ENCODE measurements at regions not wholly inside any gene's neighbourhood (a gene's known extent, or its start where the extent isn't known, plus 50 kb on each side); places are given as distances from the start of the nearest gene placed in this dataset.

DNA sequence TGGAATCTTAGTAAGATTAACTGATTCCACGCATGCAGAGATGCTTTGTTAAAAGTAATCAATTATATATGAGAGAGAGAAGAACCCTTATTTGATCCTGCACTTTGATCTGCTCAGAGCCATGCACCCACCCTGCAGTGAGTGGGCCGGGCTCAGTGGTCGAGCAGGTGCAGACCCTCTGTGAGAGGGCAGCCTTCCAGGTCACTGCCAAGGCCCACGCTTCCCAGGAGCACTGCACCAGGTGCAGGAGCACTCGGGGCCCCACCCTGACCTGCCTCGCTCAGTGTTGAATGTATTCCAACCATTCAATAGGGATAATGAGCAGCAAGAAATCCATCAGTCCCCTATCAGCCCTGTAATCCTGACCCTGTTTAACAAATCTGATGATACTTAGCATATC is 126.9 kb downstream of the TMEM200C start:
- Histone ChIP-seq H3K4me3 (ENCODE audit: low read length) (no peak overlapping the region), H3K27ac (ENCODE audit: low read depth, low read length) (no peak overlapping the region), H3K4me1 (ENCODE audit: control insufficient read depth, low read length) (no peaks in the 10 kb centered on the region), H3K79me2 (ENCODE audit: control insufficient read depth, low read length) (no peaks in the 10 kb centered on the region), H3F3A (ENCODE audit: control insufficient read depth, insufficient read depth) (no peaks in the 10 kb centered on the region), H3K9me3 (ENCODE audit: control insufficient read depth, insufficient read depth, low read length) (no peaks in the 10 kb centered on the region), H3K4me2 (ENCODE audit: low read length) (no peak overlapping the region), H4K20me1 (ENCODE audit: control insufficient read depth, insufficient read depth, low read depth, low read length) (no peaks in the 10 kb centered on the region), H3K9me2 (replicated peaks; ENCODE audit: control insufficient read depth, low read length) (no peaks in the 10 kb centered on the region), H3K36me3 (ENCODE audit: control insufficient read depth, low read length) (no peaks in the 10 kb centered on the region), H3K27me3 (ENCODE audit: control insufficient read depth, low read length) (no peaks in the 10 kb centered on the region)
- TF ChIP-seq EZH2phosphoT487 (IDR thresholded peaks at IDR 0.05; ENCODE audit: borderline replicate concordance, low read length): no peak
- no peak for TF ChIP-seq CTCF (IDR thresholded peaks at IDR 0.05; ENCODE audit: low read depth, low read length, poor library complexity, severe bottlenecking)

DNA sequence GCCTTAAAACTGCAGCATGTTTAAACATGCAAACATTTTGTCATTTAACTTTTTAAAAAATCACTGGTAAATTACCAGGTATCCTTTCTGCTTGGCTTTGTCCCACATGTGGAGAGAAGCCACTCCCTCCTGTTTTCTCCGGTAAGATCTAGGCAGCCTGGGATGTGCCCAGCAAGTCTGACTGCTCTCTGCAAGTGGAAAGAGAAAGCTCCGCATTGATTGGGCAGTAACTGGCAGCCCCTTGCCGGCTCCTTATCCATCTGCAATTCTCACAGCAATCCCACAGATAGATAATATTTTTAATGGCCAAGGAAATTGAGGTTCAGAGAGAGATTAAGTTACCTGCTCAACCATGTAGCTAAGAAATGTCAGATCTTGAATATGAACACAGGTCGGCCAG is 136.1 kb downstream of the TMEM200C start:
- Histone ChIP-seq H3K4me1 (ENCODE audit: control insufficient read depth, low read length) (no peaks in the 10 kb centered on the region), H3K9me3 (ENCODE audit: control insufficient read depth, insufficient read depth, low read length) (no peaks in the 10 kb centered on the region), H3K4me2 (ENCODE audit: low read length) (no peak overlapping the region), H3K79me2 (ENCODE audit: control insufficient read depth, low read length) (no peaks in the 10 kb centered on the region), H3K27ac (ENCODE audit: low read depth, low read length) (no peak overlapping the region), H3K9me2 (replicated peaks; ENCODE audit: control insufficient read depth, low read length) (no peaks in the 10 kb centered on the region), H3K4me3 (ENCODE audit: low read length) (no peak overlapping the region), H3K27me3 (ENCODE audit: control insufficient read depth, low read length) (no peaks in the 10 kb centered on the region), H3K36me3 (ENCODE audit: control insufficient read depth, low read length) (no peaks in the 10 kb centered on the region), H3F3A (ENCODE audit: control insufficient read depth, insufficient read depth) (no peaks in the 10 kb centered on the region), H4K20me1 (ENCODE audit: control insufficient read depth, insufficient read depth, low read depth, low read length) (no peaks in the 10 kb centered on the region)
- no peak for TF ChIP-seq CTCF (IDR thresholded peaks at IDR 0.05; ENCODE audit: low read depth, low read length, poor library complexity, severe bottlenecking)
- TF ChIP-seq EZH2phosphoT487 (IDR thresholded peaks at IDR 0.05; ENCODE audit: borderline replicate concordance, low read length): no peak

DNA sequence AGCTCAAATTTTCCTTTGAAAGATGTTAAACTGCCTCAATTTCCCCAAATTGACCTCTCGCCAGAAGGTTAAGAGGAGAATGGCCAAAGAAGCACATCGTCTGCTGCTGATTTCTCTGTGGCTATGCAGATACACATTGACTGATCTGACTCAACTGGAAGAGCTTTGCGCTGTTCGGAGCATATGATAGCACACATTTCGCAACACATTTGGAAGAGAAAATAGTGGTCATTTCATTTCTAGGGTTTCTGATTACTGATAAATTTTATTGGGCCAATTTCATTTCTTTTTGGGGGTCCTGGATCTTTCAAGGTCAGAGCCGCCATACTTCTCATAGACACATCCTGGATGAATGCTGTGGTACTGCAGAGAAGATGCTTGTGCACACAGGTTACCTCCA is 138.5 kb downstream of the TMEM200C start:
- no peaks in the 10 kb centered on the region for H3K9me3 ChIP-seq (ENCODE audit: control insufficient read depth, insufficient read depth, low read length)
- no peaks in the 10 kb centered on the region for H3K9me2 ChIP-seq (replicated peaks; ENCODE audit: control insufficient read depth, low read length)
- H3K36me3 ChIP-seq (ENCODE audit: control insufficient read depth, low read length): no peaks in the 10 kb centered on the region
- H3K27me3 ChIP-seq (ENCODE audit: control insufficient read depth, low read length): no peaks in the 10 kb centered on the region
- H3K4me2 ChIP-seq (ENCODE audit: low read length): no peak overlapping the region
- no peaks in the 10 kb centered on the region for H3K79me2 ChIP-seq (ENCODE audit: control insufficient read depth, low read length)
- no peaks in the 10 kb centered on the region for H3K4me1 ChIP-seq (ENCODE audit: control insufficient read depth, low read length)
- H3F3A ChIP-seq (ENCODE audit: control insufficient read depth, insufficient read depth): no peaks in the 10 kb centered on the region
- H3K4me3 ChIP-seq (ENCODE audit: low read length): no peak overlapping the region
- no peaks in the 10 kb centered on the region for H4K20me1 ChIP-seq (ENCODE audit: control insufficient read depth, insufficient read depth, low read depth, low read length)
- TF ChIP-seq EZH2phosphoT487 (IDR thresholded peaks at IDR 0.05; ENCODE audit: borderline replicate concordance, low read length) (no peak), CTCF (IDR thresholded peaks at IDR 0.05; ENCODE audit: low read depth, low read length, poor library complexity, severe bottlenecking) (no peak)
- no peak overlapping the region for H3K27ac ChIP-seq (ENCODE audit: low read depth, low read length)

GRCh38 chr18:5747678-5748077 is 147.6 kb downstream of the TMEM200C start:
- H3K79me2 ChIP-seq (ENCODE audit: control insufficient read depth, low read length): no peaks in the 10 kb centered on the region
- no peak for TF ChIP-seq CTCF (IDR thresholded peaks at IDR 0.05; ENCODE audit: low read depth, low read length, poor library complexity, severe bottlenecking)
- TF ChIP-seq EZH2phosphoT487 (IDR thresholded peaks at IDR 0.05; ENCODE audit: borderline replicate concordance, low read length): no peak
- H3K4me3 ChIP-seq (ENCODE audit: low read length): no peak overlapping the region
- no peaks in the 10 kb centered on the region for H3K9me2 ChIP-seq (replicated peaks; ENCODE audit: control insufficient read depth, low read length)
- H3K4me1 ChIP-seq (ENCODE audit: control insufficient read depth, low read length): no peaks in the 10 kb centered on the region
- no peak overlapping the region for H3K4me2 ChIP-seq (ENCODE audit: low read length)
- no peaks in the 10 kb centered on the region for H3K36me3 ChIP-seq (ENCODE audit: control insufficient read depth, low read length)
- H3F3A ChIP-seq (ENCODE audit: control insufficient read depth, insufficient read depth): no peaks in the 10 kb centered on the region
- no peaks in the 10 kb centered on the region for H3K9me3 ChIP-seq (ENCODE audit: control insufficient read depth, insufficient read depth, low read length)
- no peaks in the 10 kb centered on the region for H3K27me3 ChIP-seq (ENCODE audit: control insufficient read depth, low read length)
- no peaks in the 10 kb centered on the region for H4K20me1 ChIP-seq (ENCODE audit: control insufficient read depth, insufficient read depth, low read depth, low read length)
- H3K27ac ChIP-seq (ENCODE audit: low read depth, low read length): no peak overlapping the region

All from DOHH2 (cell line).